ENCODE measurements at regions not wholly inside any gene's neighbourhood (a gene's known extent, or its start where the extent isn't known, plus 50 kb on each side); places are given as distances from the start of the nearest gene placed in this dataset.

DNA sequence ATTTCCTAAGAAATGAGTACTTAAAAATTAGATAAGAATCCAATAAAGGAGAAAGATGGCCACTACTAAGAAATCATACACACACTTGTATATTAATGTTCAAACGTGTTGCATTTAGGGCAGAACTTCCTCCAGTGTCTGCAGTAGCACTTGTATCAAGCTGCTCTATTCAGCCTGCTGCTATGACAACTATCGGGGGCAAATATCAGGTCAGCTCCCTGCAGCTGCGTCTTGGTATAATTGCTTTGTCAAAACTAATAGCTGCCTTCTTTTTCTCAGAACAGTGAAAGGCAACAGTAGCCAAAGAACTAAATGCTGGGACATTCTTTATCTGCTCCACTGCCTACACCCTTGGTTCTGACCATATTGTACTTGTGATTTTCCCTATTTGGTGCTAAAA lies 300.7 kb downstream of the NOL4 start:
- H3K27ac ChIP-seq = no peak overlapping the region
- no peak overlapping the region for H3K4me3 ChIP-seq
- H3K9me3 ChIP-seq = no peaks in the 10 kb centered on the region
- TF ChIP-seq EP300 (IDR thresholded peaks at IDR 0.05) (no peak), POLR2A (IDR thresholded peaks at IDR 0.05) (no peak)
- TF ChIP-seq, protein P1, sequence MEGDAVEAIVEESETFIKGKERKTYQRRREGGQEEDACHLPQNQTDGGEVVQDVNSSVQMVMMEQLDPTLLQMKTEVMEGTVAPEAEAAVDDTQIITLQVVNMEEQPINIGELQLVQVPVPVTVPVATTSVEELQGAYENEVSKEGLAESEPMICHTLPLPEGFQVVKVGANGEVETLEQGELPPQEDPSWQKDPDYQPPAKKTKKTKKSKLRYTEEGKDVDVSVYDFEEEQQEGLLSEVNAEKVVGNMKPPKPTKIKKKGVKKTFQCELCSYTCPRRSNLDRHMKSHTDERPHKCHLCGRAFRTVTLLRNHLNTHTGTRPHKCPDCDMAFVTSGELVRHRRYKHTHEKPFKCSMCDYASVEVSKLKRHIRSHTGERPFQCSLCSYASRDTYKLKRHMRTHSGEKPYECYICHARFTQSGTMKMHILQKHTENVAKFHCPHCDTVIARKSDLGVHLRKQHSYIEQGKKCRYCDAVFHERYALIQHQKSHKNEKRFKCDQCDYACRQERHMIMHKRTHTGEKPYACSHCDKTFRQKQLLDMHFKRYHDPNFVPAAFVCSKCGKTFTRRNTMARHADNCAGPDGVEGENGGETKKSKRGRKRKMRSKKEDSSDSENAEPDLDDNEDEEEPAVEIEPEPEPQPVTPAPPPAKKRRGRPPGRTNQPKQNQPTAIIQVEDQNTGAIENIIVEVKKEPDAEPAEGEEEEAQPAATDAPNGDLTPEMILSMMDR (IDR thresholded peaks at IDR 0.05) = no peak
- 51 to 60% (median 54%) methylated on average over 3 of the region's 3 CpGs for WGBS, 3 donors
- no peaks in the 10 kb centered on the region for H3K36me3 ChIP-seq
- DNase-seq = no peak
- intact Hi-C loops (cut with DNase I) = no loop called here
- no peaks in the 10 kb centered on the region for H3K4me1 ChIP-seq (ENCODE audit: insufficient read depth)
- H3K27me3 ChIP-seq = no peaks in the 10 kb centered on the region

DNA sequence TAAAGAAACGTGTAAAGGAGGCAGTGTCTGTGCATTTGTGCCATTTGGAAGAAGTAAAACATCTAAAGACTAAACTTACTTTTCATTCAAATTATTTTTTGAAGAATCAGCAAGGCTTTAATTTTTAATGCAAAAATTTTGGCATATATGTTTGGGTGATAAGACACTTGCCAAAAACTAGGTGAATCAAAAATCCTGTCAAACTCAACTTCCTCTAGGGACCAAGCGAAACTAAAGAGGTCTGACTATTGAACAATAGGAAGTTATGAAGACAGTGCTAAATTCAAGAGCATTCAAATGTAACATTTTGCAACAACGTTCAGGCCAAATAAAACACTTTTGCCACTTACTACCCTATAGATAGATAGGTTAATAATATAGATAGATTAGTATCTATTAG lies 306.1 kb downstream of the NOL4 start:
- intact Hi-C loops (cut with DNase I) = no loop called here
- WGBS, 3 donors = 66 to 69% (median 68%) methylated on average over 3 of the region's 3 CpGs
- H3K27ac ChIP-seq = no peak overlapping the region
- H3K9me3 ChIP-seq = no peaks in the 10 kb centered on the region
- H3K4me3 ChIP-seq = no peak overlapping the region
- DNase-seq = no peak
- TF ChIP-seq POLR2A (IDR thresholded peaks at IDR 0.05) = no peak
- TF ChIP-seq, protein P1 (IDR thresholded peaks at IDR 0.05) = no peak
- TF ChIP-seq EP300 (IDR thresholded peaks at IDR 0.05) = no peak
- H3K36me3 ChIP-seq = no peaks in the 10 kb centered on the region
- no peaks in the 10 kb centered on the region for H3K27me3 ChIP-seq
- H3K4me1 ChIP-seq (ENCODE audit: insufficient read depth) = no peaks in the 10 kb centered on the region

DNA sequence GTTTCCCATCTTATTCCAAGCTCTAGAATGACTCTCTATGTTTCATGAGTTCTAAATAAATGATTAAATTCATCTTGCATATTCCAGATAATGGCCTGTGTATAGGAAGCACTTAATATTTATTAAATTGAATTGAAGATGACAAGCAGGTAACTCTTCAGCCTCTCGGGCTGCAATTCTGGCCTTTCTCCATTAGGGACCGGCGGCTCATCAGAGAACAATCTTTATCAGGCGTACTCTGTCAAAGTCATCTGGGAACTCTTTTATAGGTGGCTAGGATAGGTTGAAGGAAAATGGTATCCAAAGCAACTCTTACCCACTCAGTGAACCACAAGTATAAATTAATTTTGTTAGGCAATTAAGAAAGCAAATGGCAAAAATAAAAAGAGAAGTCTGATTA lies 308.5 kb downstream of the NOL4 start:
- TF ChIP-seq, protein P1 (IDR thresholded peaks at IDR 0.05) = no peak
- TF ChIP-seq EP300 (IDR thresholded peaks at IDR 0.05) (no peak), POLR2A (IDR thresholded peaks at IDR 0.05) (no peak)
- intact Hi-C loops (cut with DNase I) = no loop called here
- H3K27me3 ChIP-seq = no peaks in the 10 kb centered on the region
- no peak overlapping the region for H3K27ac ChIP-seq
- DNase-seq = no peak
- H3K36me3 ChIP-seq = no peaks in the 10 kb centered on the region
- no peaks in the 10 kb centered on the region for H3K4me1 ChIP-seq (ENCODE audit: insufficient read depth)
- H3K9me3 ChIP-seq = no peaks in the 10 kb centered on the region
- H3K4me3 ChIP-seq = no peak overlapping the region
- 64 to 74% (median 64%) methylated on average over 4 of the region's 4 CpGs for WGBS, 3 donors

DNA sequence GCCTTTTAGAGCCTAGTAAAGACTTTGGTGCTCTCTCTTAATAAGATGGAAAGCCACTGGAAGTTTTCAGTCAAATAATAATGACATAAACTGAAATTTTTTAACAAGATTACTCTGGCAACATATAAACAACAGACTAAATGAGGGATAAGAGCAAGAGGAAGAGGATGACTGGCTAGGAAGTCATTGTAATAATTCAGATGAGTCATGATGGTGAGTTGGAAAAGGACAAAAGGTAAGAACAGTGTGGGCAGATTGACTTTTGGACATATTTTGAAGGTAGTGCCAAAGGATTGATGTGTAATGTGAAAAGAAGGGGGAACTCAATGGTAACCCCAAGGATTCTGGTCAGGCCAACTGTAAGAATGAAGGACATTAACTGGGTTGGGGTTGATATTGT lies 310.3 kb downstream of the NOL4 start:
- no peaks in the 10 kb centered on the region for H3K27me3 ChIP-seq
- H3K36me3 ChIP-seq = no peaks in the 10 kb centered on the region
- no peaks in the 10 kb centered on the region for H3K4me1 ChIP-seq (ENCODE audit: insufficient read depth)
- DNase-seq = no peak
- TF ChIP-seq, protein P1 (IDR thresholded peaks at IDR 0.05) = no peak
- TF ChIP-seq EP300 (IDR thresholded peaks at IDR 0.05) (no peak), POLR2A (IDR thresholded peaks at IDR 0.05) (no peak)
- no peak overlapping the region for H3K4me3 ChIP-seq
- intact Hi-C loops (cut with DNase I) = no loop called here
- no peaks in the 10 kb centered on the region for H3K9me3 ChIP-seq
- no peak overlapping the region for H3K27ac ChIP-seq

DNA sequence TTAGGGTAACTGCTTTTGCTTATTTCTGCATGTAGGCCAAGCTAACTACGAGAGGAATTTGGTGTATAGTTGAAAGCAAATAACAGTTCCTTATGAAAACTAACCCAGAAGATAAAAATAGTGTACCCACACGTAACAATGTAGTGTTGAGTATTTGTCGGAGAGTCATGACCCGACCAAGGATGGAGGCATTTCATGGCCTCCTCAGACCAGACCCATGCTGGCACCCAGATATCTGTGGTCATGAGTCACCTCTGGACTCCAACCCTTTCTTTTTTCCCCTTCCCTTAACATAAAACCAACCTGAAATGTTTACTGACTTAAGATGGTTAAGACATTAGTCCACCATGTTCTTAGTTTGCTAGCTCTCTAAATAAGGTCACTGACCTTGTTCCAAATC lies 318.7 kb downstream of the NOL4 start:
- no peak for DNase-seq
- WGBS, 3 donors = 82 to 87% (median 85%) methylated on average over 4 of the region's 4 CpGs
- Histone ChIP-seq H3K36me3 (no peaks in the 10 kb centered on the region), H3K27ac (no peak overlapping the region), H3K27me3 (no peaks in the 10 kb centered on the region), H3K9me3 (no peaks in the 10 kb centered on the region), H3K4me3 (no peak overlapping the region), H3K4me1 (ENCODE audit: insufficient read depth) (no peaks in the 10 kb centered on the region)
- intact Hi-C loops (cut with DNase I) = no loop called here
- TF ChIP-seq, protein P1 (IDR thresholded peaks at IDR 0.05) = no peak
- no peak for TF ChIP-seq EP300 (IDR thresholded peaks at IDR 0.05)
- TF ChIP-seq POLR2A (IDR thresholded peaks at IDR 0.05) = no peak

Measured in ovary (tissue), 7 donors.